HG02938 (cell line): ENCODE measurements at regions not wholly inside any gene's neighbourhood (a gene's known extent, or its start where the extent isn't known, plus 50 kb on each side); places are given as distances from the start of the nearest gene placed in this dataset.

Experiments
- ATAC-seq: cut with Tn5 transposase; IDR thresholded peaks from one replicate; pipeline ENCODE4 v1.9.1; 2021; ENCODE audit warnings: mild to moderate bottlenecking, moderate library complexity; ENCODE audit not compliant: unreplicated experiment

- no peak for ATAC-seq
Observed at GRCh38 chr18:39909706-39910105, 2045.3 kb upstream of the PIK3C3 start.

GRCh38 chr18:39886136-39886535, 2068.9 kb upstream of the PIK3C3 start:
- ATAC-seq = no peak

GRCh38 chr18:39872651-39873050, 2082.4 kb upstream of the PIK3C3 start:
- ATAC-seq = no peak

- ATAC-seq = no peak
Observed at GRCh38 chr18:39871961-39872360, 2083.1 kb upstream of the PIK3C3 start.

- ATAC-seq = no peak
Observed at GRCh38 chr18:39870591-39870990, 2084.4 kb upstream of the PIK3C3 start.

- ATAC-seq = no peak
Observed at GRCh38 chr18:39863916-39864315, 2091.1 kb upstream of the PIK3C3 start.

- ATAC-seq = no peak
Observed at GRCh38 chr18:39862341-39862740, 2092.7 kb upstream of the PIK3C3 start.

GRCh38 chr18:39854291-39854690, 2100.7 kb upstream of the PIK3C3 start:
- ATAC-seq = no peak

GRCh38 chr18:39846265-39846664, 2108.8 kb upstream of the PIK3C3 start:
- no peak for ATAC-seq

- ATAC-seq = no peak
Observed at GRCh38 chr18:39845631-39846030, 2109.4 kb upstream of the PIK3C3 start.

GRCh38 chr18:39845106-39845505, 2109.9 kb upstream of the PIK3C3 start:
- ATAC-seq = no peak

- no peak for ATAC-seq
Observed at GRCh38 chr18:39843546-39843945, 2111.5 kb upstream of the PIK3C3 start.

- no peak for ATAC-seq
Observed at GRCh38 chr18:39842366-39842914, 2112.6 kb upstream of the PIK3C3 start.

GRCh38 chr18:39841482-39842365, 2113.3 kb upstream of the PIK3C3 start:
- no peak for ATAC-seq

- ATAC-seq = no peak
Observed at GRCh38 chr18:39840856-39841481, 2114.1 kb upstream of the PIK3C3 start.

- ATAC-seq = no peak
Observed at GRCh38 chr18:39840406-39840805, 2114.6 kb upstream of the PIK3C3 start.

GRCh38 chr18:39839782-39840181, 2115.3 kb upstream of the PIK3C3 start:
- no peak for ATAC-seq

GRCh38 chr18:39838831-39839230, 2116.2 kb upstream of the PIK3C3 start:
- ATAC-seq = no peak

- no peak for ATAC-seq
Observed at GRCh38 chr18:39835303-39836030, 2119.6 kb upstream of the PIK3C3 start.

- ATAC-seq = no peak
Observed at GRCh38 chr18:39834636-39835035, 2120.4 kb upstream of the PIK3C3 start.

GRCh38 chr18:39825485-39826150, 2129.4 kb upstream of the PIK3C3 start:
- no peak for ATAC-seq
